HUES48 (cell line): ENCODE measurements at regions not wholly inside any gene's neighbourhood (a gene's known extent, or its start where the extent isn't known, plus 50 kb on each side); places are given as distances from the start of the nearest gene placed in this dataset.

Experiments
- H3K27ac ChIP-seq: one replicate; pipeline ENCODE4 v1.7.0; 2013; ENCODE audit warnings: low read depth, low read length, inconsistent platforms
- H3K27me3 ChIP-seq: 2 replicates; pipeline ENCODE4 v1.6.1; 2013; ENCODE audit warnings: mild to moderate bottlenecking, low read length; ENCODE audit not compliant: control insufficient read depth, insufficient read depth
- H3K36me3 ChIP-seq: 2 replicates; pipeline ENCODE4 v1.6.1; 2013; ENCODE audit warnings: low read length; ENCODE audit not compliant: control insufficient read depth, insufficient read depth
- H3K4me1 ChIP-seq: 2 replicates; pipeline ENCODE4 v1.6.1; 2013; ENCODE audit warnings: mild to moderate bottlenecking, low read length; ENCODE audit not compliant: control insufficient read depth, insufficient read depth
- H3K4me3 ChIP-seq: 2 replicates; pipeline ENCODE4 v1.5.1; 2013; ENCODE audit warnings: mild to moderate bottlenecking, low read depth, low read length
- H3K9ac ChIP-seq: 2 replicates; pipeline ENCODE4 v1.6.1; 2013; ENCODE audit warnings: mild to moderate bottlenecking, low read depth, low read length, moderate library complexity
- H3K9me3 ChIP-seq: 2 replicates; pipeline ENCODE4 v1.6.1; 2013; ENCODE audit warnings: low read length; ENCODE audit not compliant: control insufficient read depth, insufficient read depth

- H3K9ac ChIP-seq, result no peak overlapping the region
Measured at GRCh38 chr12:28879379-28879778, 269.7 kb upstream of the FAR2 start.

GRCh38 chr12:28882444-28882843, 266.6 kb upstream of the FAR2 start:
- Histone ChIP-seq H3K4me3 (no peak overlapping the region), H3K4me1 (no peaks in the 10 kb centered on the region), H3K9ac (no peak overlapping the region), H3K27ac (no peak overlapping the region), H3K27me3 (no peaks in the 10 kb centered on the region), H3K36me3 (no peaks in the 10 kb centered on the region), H3K9me3 (no peaks in the 10 kb centered on the region)

More at GRCh38 chr12:28879379-28879778, 269.7 kb upstream of the FAR2 start:
- Histone ChIP-seq H3K27ac (no peak overlapping the region), H3K36me3 (no peaks in the 10 kb centered on the region), H3K27me3 (no peaks in the 10 kb centered on the region), H3K4me3 (no peak overlapping the region), H3K4me1 (no peaks in the 10 kb centered on the region), H3K9me3 (no peaks in the 10 kb centered on the region)

GRCh38 chr12:28883406-28883997, 265.6 kb upstream of the FAR2 start:
- Histone ChIP-seq H3K36me3 (no peaks in the 10 kb centered on the region), H3K4me1 (0 out of 2 replicates have a peak, but pooled peaks cover 3% of the 10 kb centered on the region), H3K9ac (no peak overlapping the region), H3K9me3 (no peaks in the 10 kb centered on the region), H3K27ac (no peak overlapping the region), H3K27me3 (no peaks in the 10 kb centered on the region), H3K4me3 (no peak overlapping the region)

DNA sequence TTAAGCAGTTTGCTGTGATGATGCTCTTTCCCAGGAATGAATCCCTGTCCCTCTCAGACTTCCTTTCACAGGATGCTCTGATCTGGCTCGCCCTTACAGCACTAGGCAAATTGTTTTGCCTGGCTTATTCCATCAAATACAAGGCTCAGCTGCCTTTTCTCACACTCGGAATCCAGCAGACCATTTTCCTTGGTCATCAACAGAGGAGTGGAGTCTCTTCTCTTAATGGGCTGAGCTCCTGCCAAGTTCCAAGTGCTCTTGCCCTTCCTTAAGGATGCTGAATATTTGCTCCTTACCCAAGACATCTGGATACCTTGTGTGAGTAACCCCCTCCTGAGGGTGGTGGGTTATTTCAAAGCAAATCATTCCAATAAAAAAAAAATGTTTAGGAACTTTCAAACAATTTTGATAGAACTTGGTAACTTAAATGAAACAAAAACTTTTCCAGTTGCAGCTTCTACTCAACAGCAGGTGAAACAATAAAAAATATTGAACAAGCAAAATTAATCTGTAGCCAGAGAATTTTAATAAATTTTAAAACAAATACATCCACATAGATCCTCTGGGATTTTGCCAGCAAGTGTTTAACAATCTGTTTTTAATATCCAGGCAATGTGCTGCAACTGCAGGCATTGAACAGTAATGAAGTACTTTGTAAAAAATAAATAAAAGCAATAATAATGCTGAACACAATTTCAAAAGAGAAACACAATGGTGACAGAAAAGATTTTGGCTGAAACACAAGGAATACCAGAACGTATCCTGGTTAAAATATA, 264.0 kb upstream of the FAR2 start:
- Histone ChIP-seq H3K36me3 (no peaks in the 10 kb centered on the region), H3K27me3 (no peaks in the 10 kb centered on the region), H3K27ac (no peak overlapping the region), H3K9me3 (no peaks in the 10 kb centered on the region), H3K4me3 (no peak overlapping the region), H3K4me1 (0 out of 2 replicates have a peak, but pooled peaks cover 3% of the 10 kb centered on the region), H3K9ac (no peak overlapping the region)

DNA sequence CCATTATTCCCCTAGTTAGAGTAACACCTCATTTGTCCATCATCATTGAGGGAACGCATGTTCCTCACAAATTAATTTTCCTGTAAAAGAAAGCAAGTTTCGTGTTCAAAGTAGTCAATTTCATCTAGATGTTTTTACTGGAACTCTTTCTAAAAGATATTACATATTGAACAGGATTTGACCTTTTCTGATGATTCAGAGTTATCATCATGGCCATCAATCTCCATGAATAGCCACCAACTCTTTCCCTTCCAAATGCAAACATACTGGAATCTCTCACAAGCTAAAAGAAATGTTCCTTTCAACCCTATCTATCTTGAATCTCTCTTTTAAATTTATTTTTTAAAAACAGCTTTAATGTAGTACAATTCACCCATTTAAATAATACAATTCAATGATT, 263.1 kb upstream of the FAR2 start:
- Histone ChIP-seq H3K9me3 (no peaks in the 10 kb centered on the region), H3K36me3 (no peaks in the 10 kb centered on the region), H3K4me3 (no peak overlapping the region), H3K4me1 (0 out of 2 replicates have a peak, but pooled peaks cover 3% of the 10 kb centered on the region), H3K9ac (no peak overlapping the region), H3K27ac (no peak overlapping the region), H3K27me3 (no peaks in the 10 kb centered on the region)

GRCh38 chr12:28887461-28887990, 261.6 kb upstream of the FAR2 start:
- Histone ChIP-seq H3K9me3 (no peaks in the 10 kb centered on the region), H3K27me3 (no peaks in the 10 kb centered on the region), H3K27ac (no peak overlapping the region), H3K9ac (no peak overlapping the region), H3K4me3 (no peak overlapping the region), H3K4me1 (0 out of 2 replicates have a peak, but pooled peaks cover 3% of the 10 kb centered on the region), H3K36me3 (no peaks in the 10 kb centered on the region)

DNA sequence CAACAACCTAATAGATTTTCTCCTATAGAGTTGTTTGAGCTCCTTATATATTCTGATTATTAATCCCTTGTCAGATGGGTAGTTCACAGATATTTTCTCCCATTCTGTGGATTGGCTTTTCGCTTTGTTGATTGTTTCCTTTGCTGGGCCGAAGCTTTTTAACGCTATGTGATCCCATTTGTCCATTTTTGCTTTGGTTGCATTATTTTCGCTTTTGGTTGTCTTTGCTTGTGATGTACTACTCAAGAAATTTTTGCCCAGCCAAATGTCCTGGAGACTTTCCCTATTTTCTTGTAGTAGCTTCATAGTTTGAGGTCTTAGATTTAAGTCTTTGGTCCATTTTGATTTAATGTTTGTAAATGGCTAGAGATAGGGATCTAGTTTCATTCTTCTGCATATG, 258.4 kb upstream of the FAR2 start:
- no peaks in the 10 kb centered on the region for H3K9me3 ChIP-seq
- H3K36me3 ChIP-seq, result no peaks in the 10 kb centered on the region
- H3K9ac ChIP-seq, result no peak overlapping the region
- 0 out of 2 replicates have a peak, but pooled peaks cover 3% of the 10 kb centered on the region for H3K4me1 ChIP-seq
- H3K27ac ChIP-seq, result no peak overlapping the region
- H3K4me3 ChIP-seq, result no peak overlapping the region
- H3K27me3 ChIP-seq, result no peaks in the 10 kb centered on the region

DNA sequence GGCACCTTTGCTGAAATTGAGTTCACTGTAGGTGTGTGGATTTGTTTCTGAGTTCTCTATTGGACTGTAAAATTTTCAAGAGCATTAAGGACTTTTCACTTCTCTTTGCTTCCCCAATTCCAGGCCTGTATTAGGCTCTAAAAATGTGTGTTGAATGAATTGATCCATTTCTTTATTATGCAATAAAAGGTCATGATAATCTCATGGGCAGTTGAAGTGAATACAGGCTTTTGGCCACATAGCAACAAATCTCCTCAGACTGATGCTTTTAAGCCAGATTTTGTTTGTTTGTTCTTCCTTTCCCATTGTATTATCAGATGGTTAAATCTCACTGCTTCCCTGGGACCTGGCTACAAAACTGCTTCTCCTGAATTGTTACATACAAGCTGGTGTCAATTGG, 258.0 kb upstream of the FAR2 start:
- no peaks in the 10 kb centered on the region for H3K9me3 ChIP-seq
- no peaks in the 10 kb centered on the region for H3K27me3 ChIP-seq
- H3K9ac ChIP-seq, result no peak overlapping the region
- H3K4me1 ChIP-seq, result 0 out of 2 replicates have a peak, but pooled peaks cover 3% of the 10 kb centered on the region
- no peak overlapping the region for H3K4me3 ChIP-seq
- no peaks in the 10 kb centered on the region for H3K36me3 ChIP-seq
- no peak overlapping the region for H3K27ac ChIP-seq

- Histone ChIP-seq H3K4me3 (no peak overlapping the region), H3K9ac (no peak overlapping the region), H3K9me3 (no peaks in the 10 kb centered on the region), H3K27me3 (no peaks in the 10 kb centered on the region), H3K36me3 (no peaks in the 10 kb centered on the region), H3K27ac (no peak overlapping the region), H3K4me1 (0 out of 2 replicates have a peak, but pooled peaks cover under 1% of the 10 kb centered on the region)
Measured at GRCh38 chr12:28893365-28893764, 255.7 kb upstream of the FAR2 start.

DNA sequence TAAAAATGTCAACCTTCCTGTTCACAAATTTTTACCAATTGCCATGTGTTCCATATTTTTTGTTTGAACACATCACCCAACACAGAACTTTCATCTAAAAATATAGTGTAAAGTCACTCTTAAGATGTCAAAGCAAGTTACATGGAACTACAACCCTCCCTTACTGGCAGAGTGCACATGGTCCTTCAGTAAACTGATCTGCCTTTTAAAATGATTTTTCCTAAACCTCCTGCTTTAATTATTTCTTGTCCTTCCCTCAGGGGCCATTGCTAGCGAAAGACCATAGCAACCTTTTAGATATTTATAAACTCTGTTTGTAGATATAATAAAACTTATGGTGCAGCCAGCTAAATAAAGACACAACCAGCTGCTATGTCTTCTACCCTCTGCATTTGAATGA, 255.2 kb upstream of the FAR2 start:
- no peak overlapping the region for H3K4me3 ChIP-seq
- no peak overlapping the region for H3K27ac ChIP-seq
- H3K9ac ChIP-seq, result no peak overlapping the region
- H3K9me3 ChIP-seq, result no peaks in the 10 kb centered on the region
- no peaks in the 10 kb centered on the region for H3K4me1 ChIP-seq
- H3K27me3 ChIP-seq, result no peaks in the 10 kb centered on the region
- H3K36me3 ChIP-seq, result no peaks in the 10 kb centered on the region

DNA sequence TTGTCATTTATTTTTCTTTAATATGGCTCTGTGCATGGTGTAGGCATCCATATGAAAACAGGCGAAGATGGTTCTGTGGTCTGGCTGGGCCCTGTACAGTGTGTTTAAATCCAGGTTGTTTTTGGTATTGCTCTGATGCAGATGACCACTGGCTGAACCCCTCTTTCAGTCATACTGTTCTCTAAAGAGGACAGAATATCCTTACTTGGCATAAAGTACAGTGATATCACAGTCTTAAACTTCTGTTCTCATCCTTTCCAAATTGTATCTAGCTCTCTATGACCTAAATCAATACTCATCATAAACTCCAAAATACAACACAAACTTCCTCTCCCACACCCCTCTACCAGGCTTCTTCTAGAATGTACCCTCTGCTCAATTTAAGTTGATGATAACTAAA, 252.7 kb upstream of the FAR2 start:
- H3K4me3 ChIP-seq, result no peak overlapping the region
- no peaks in the 10 kb centered on the region for H3K27me3 ChIP-seq
- H3K36me3 ChIP-seq, result no peaks in the 10 kb centered on the region
- H3K9me3 ChIP-seq, result peaks cover 5% of the 10 kb centered on the region; the same call in 1 of the 2 replicates
- H3K4me1 ChIP-seq, result no peaks in the 10 kb centered on the region
- H3K27ac ChIP-seq, result no peak overlapping the region
- no peak overlapping the region for H3K9ac ChIP-seq
